ENCODE measurements at regions not wholly inside any gene's neighbourhood (a gene's known extent, or its start where the extent isn't known, plus 50 kb on each side); places are given as distances from the start of the nearest gene placed in this dataset.

DNA sequence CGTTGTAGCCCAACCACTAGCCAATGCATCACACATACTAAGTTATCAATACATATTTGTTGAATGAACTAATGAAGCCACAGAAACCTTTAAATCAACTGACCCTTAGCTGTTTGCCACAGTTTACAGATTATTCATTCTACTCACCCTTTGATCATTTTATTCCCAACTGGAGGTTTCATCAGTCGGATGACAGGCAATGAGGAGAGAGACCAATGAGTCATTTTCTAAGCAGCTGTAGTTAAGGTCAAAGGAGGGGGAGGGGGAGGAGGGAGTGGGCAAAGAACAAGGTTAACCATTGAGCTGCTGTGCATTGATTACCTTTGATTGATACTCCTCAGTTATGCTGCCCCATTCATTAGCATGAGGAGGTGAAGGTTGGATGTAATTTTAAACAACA is 469.5 kb downstream of the VRK1 start:
- peak; percentile 10 for DNase-seq (ENCODE audit: low read depth)

DNA sequence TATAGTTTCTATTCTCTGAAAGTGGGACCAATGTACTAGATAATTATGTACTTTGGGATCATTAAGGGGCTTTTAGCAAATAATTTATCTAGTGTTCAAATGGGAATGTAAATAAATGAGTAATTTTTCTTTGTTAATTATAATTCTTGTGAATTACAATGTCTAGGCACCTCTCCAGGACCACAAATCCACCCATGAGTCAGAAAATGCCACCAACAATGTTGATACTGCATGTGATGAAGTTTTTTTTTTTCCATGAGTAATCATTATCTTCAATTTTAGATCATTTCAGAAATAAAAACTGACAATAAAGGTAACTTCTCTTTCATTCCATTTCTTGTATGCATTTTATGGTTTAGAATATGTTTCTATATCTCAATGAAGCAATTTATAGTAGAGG is 470.3 kb downstream of the VRK1 start:
- DNase-seq (ENCODE audit: low read depth): no peak

- DNase-seq (ENCODE audit: low read depth): no peak
These were observed 470.9 kb downstream of the VRK1 start for GRCh38 chr14:97268097-97268496.

DNA sequence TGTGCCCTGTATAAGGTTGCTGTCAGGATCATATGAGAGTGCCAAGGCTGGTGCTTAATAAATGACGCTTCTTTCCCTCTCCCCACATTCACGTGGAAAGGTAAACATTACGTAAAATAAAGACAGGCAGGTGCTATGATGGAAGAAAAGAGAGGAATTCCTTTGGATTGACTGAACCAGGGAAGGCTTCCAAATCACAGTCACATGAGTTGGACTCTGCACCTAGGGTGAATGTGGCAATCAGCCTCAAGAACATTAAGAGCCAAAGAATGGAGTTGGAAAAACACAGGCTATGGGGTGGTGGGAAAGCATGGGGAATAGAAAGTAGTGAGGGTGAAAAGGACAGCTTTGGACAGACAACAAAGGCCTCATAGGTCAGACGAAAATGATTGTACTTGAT is 473.1 kb downstream of the VRK1 start:
- no peak for DNase-seq (ENCODE audit: low read depth)

DNA sequence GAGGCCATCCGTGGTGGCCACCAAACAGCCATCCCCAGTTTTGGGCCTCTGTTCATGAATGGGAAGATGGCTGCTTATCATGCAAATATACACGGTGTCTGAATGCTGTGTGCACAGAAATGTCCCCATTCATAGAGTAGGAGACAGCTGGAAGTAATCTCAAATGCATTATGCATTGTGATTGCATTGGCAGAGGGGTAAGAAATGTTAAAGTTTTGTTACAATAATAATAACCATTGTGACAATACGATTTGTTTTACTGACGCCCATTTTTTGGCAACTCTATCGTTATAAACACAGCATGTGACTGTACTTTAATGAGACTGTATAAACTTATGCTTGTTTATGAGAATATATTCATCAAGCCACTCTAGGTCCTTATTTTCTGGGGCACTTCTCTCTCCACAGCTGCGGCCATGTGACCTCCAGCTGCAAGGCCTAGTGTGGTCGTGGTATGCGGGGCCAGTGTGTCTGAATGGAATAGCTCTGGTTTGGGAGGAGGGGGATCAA is 474.3 kb downstream of the VRK1 start:
- DNase-seq (ENCODE audit: low read depth): no peak

DNA sequence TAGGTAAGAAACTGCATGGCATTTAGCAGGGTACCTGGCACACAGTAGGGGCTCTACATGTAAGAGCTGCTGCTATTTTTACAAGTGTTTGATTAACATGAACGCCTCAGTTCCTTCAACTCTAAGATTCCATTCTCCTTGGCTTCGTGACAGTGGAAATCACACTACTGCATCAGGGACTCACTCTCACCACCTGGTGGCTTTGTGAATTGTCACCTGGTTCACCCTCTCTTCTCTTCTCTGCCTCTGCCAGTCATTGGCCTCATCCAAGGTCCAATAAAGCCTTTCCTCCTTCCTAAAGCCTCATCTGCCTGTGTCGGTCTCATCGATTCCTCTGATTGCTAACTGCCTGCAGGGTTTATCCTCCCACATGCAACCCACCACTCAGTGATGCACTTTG is 476.4 kb downstream of the VRK1 start:
- DNase-seq (ENCODE audit: low read depth): no peak

- no peak for DNase-seq (ENCODE audit: low read depth)
These were observed 477.4 kb downstream of the VRK1 start for GRCh38 chr14:97274626-97275025.

DNA sequence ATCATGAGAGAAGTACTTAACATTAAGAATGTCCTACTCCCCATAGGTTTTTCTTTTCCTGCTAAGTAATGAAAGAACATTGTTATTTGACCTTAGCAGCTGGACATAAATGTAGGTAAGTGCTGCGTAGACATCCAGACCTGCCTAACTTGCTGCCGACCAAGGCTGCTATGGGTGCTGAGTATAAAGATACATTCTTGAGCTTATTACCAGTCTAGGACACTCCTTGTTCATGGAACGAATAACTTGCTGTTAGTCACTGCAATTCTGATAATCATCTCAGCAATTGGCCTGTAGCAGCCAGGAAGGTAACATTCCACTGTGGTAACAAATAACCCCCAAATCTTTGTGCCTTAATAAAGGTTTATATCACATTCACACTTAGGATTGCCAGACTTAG is 478.1 kb downstream of the VRK1 start:
- DNase-seq (ENCODE audit: low read depth): no peak

DNA sequence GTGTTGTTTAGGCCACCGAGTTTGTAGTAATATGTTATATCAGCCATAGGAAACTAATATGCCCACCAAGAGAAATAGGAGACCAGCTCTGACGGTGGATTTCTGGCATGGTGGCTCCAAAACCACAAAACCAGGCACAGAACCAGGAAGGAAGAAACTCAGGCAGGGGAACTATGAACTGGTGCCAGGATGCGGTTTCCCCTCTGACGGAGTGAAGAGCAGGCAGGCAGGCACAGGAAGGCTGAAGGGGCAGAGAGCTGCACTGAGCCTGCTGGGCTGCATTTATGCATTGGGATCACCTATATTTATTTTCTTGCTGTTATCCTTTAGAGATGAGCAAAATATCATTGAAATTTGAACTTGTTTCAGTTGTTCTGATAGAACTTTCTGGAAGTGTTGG is 479.4 kb downstream of the VRK1 start:
- DNase-seq (ENCODE audit: low read depth): no peak

DNA sequence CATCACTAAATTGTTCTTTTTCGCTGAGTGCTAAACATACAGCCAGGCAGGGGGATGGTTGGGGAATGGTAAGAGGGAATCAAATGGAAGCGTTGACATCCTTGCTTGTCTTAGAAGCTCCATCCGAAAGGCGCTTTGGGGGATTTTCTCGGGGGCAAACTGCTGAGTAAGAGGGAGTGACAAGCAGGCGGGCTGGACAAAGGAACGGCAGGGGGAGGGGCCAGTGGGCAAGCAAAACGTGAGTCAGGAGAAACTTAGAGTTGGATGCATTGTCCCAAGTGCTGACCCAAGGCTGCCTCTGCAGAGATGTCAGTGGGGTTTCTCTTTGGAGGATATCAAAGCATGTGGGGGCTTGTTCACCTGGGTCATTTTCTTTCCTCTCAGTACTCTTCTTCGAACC is 480.5 kb downstream of the VRK1 start:
- DNase-seq (ENCODE audit: low read depth): no peak

GRCh38 chr14:97280526-97280925 is 483.3 kb downstream of the VRK1 start:
- DNase-seq (ENCODE audit: low read depth): no peak

DNA sequence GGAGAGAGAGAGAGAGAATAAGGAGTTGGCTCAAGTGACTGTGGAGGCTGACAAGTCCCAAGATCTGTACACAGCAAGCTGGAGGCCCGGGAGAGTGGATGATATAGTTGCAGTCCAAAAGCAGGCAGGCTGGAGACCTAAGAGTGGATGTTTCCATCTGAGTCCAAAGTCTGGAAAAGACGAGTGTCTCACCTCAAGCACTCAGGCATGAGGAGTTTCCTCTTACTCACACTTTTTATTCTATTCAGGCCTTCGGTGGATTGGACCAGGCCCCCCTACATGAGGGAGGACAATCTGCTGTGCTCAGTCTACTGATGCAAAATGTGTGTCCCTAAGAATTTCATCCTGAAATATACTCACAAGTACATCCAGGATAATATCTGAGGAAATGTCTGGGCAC is 484.6 kb downstream of the VRK1 start:
- no peak for DNase-seq (ENCODE audit: low read depth)

DNA sequence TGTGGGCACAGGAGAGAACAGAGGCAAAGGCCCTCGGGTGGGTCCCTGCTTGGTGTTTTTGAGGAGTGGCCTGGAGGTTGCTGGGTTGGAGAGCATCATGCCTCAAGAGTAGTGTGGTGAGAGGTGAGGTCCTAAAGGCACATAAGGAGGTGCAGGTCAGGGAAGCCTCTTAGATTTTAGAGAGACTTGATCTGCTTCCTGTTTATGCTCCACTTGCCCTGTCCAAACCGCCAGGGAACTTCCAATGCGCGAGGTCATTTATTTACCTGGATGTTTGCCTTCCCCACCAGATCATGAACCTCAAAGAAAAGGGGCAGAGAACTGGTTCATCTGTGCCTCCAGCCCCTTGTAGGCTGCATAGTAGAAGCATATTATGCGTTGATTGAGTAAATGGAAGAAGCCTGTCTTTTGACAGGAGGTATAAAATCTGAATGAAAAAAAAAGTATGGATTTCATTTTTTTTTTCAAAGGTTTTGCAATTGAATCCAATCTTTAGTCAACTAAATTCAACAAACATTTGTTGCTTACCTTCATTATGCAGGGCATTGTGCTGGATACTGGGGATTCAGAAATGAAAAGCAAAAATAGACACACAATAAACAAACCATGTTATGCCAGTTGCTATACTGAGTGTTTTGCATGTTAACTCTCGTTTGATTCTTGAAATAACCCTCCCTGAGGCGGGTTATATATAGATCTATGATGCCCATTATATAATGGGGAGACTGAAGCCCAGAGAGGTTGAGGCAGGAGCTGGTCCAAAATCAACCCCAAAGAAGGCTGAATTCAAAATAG is 485.2 kb downstream of the VRK1 start:
- DNase-seq (ENCODE audit: low read depth): no peak

- no peak for DNase-seq (ENCODE audit: low read depth)
These were observed 485.8 kb downstream of the VRK1 start for GRCh38 chr14:97283005-97283403.

DNA sequence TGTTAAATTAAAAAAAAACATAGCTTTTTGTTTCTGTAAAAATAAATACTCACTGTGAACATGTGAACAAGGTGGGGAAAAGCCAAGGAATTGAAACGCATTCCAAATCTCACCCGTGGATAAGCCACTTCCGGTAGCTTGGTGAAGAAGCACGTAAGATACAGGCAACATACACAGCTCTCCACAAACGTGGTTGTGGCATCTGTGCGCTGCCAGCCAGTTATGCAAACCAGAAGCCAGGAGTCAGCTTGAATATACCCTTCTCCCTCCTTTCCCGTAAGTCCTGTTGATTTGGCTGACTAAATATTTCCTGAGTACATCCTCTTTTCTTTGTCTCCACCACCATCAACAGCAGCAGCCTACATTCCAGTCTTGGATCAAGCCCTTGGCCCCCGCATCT is 486.2 kb downstream of the VRK1 start:
- no peak for DNase-seq (ENCODE audit: low read depth)

GRCh38 chr14:97283841-97284240 is 486.7 kb downstream of the VRK1 start:
- no peak for DNase-seq (ENCODE audit: low read depth)

DNA sequence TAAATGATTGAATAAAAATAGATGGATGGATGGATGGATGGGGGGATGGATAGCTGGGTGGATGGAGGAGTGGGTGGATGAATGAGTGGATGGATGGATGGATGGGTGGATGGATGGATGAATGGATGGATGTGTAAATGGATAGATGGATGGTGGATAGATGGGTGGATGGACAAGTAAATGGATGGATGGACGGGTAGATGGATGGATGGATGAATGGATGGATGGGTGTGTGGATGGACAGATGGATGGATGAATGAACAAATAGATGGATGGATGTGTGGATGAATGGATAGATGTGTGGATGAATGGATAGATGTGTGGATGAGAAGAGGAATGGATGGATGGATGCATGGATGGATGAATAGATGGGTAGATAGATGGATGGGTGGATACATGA is 490.8 kb downstream of the VRK1 start:
- DNase-seq (ENCODE audit: low read depth): no peak

DNA sequence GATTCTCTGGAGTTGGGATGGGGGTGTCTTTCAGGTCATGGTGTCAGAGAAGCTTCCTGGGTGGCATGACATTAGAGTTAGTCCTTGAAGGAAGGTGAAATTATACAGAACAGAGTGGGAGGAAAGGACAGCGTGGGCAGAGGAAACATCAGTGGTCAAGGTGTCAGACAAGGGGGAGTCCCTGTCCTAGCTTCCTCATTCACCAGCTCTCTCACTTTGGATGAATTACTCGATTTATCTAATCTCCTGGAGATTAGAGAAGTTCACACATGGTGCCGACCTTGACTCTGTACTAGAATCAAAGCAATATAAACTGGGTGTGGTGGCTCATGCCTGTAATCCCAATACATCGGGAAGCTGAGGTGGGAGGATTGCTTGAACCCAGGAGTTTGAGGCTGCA is 492.9 kb downstream of the VRK1 start:
- DNase-seq (ENCODE audit: low read depth): no peak

- DNase-seq (ENCODE audit: low read depth): no peak
These were observed 493.8 kb downstream of the VRK1 start for GRCh38 chr14:97290977-97291376.

DNA sequence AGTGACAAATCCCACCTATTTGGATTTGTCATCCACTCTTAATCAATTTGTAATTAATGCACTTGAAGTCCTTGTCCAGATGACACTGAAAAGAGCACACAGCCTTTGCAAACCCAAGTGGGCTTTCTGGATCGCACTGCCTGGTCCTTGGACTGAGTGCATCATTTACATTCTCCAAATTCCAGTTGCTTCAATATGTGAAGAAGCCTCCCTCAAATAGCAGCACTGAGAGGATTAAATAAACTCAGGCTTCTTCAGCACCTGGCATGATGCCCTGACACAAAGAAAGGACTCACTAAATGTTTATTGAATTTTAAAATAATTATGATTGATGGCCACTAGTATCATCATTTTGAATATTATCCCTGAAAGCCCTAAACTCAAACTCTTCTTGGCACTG is 496.5 kb downstream of the VRK1 start:
- no peak for DNase-seq (ENCODE audit: low read depth)

GRCh38 chr14:97295108-97295710 is 498.0 kb downstream of the VRK1 start:
- no peak for DNase-seq (ENCODE audit: low read depth)

DNA sequence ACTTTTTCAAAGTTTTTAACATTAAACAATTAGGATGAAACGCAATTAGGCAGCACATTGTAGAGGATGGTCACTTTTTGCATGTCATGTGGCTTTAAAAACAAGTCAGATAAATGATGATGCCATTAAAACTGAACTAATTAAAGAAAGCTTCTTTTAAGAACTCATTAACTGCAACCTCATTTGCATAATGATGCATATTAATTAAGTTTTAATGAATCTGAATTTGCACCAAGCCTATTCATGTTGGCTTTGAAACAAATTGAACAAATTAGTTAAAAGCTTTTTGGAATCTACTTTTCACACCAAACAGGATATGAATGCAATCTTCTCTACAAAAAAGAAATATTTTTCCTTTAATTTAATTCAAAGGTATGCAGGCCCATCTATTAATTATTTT is 499.0 kb downstream of the VRK1 start:
- DNase-seq (ENCODE audit: low read depth): no peak

DNA sequence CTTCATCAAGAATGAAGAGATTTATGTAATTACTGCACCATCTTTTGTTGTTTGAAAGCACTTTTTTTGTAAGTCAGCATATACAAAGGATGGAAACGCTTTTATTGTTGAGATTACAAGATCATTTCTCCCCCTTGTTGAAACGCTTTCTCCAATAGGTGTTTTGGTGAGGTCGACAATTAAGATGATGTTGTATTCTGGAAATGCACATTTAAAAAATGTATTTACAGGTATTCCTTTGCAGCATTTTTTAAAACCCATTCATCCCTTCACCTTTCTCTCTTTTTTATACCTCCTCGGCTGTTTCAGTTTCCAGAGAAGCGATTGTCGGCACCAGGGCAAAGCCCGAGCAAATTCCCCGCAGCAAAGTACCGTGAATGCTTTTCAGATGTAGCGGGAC is 499.9 kb downstream of the VRK1 start:
- DNase-seq (ENCODE audit: low read depth): no peak

DNA sequence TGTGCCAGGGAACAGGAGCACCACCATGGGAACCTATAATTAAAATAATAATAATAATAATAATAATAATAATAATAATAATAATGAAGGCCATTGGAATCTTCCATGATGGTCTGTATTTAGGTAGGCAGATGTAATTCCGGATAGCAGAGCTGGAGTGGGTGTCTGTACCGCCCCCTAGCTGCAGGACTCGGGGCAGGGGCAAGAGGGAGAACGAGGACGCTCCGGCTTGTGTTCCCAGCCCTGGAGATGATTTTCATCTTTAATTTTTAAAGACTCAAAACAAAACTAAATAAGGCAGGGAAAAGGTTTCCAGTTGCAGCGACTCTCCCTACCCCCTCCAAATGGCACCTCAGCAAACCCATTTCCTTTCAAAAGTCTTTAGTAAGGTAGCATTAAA is 501.1 kb downstream of the VRK1 start:
- no peak for DNase-seq (ENCODE audit: low read depth)

All from non-pigmented ciliary epithelial cell (primary cell).